HG02642 (cell line): ENCODE measurements at regions not wholly inside any gene's neighbourhood (a gene's known extent, or its start where the extent isn't known, plus 50 kb on each side); places are given as distances from the start of the nearest gene placed in this dataset.

ENCODE experiments used
- ATAC-seq: cut with Tn5 transposase; IDR thresholded peaks from one replicate; pipeline ENCODE4 v1.9.1; 2021; ENCODE audit warnings: mild to moderate bottlenecking; ENCODE audit not compliant: unreplicated experiment, poor library complexity

DNA sequence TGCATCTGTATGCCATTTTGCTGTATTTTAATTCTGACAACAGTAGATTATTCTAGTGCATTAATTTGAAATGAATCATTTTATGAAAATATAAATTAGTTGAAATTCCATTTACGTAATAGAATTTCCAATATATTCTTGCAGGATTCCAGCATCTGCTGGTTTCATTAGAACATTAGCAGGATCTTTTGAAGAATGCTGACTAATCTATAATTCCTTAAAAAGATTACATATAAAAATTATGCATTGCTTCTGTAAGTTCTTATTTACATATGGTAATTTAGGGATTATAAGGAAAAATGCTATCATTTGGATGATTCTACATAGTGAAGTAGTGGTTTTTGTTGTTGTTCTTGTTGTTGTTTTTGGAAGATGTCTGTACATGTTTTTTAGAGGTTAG is 182.2 kb upstream of the GNPDA2 start:
- ATAC-seq, result no peak

DNA sequence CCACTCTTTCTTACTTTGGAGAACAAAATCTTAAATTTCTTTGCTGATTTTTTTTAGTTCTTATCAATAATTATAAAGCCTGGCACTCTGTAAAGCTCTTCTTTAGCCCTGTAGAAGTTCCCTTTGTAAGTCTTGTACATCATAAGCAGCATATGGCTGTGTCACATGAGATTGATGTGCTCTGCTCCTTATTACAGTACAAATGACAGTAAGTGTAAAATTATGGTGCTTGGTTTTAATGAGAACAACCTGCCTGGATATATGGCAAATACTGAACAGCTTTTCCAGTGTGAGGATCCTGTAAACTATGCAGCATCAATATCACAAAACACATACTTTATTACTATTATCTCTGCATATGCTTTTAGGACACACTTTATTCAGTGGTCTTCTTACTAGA is 145.9 kb upstream of the GNPDA2 start:
- ATAC-seq, result no peak

DNA sequence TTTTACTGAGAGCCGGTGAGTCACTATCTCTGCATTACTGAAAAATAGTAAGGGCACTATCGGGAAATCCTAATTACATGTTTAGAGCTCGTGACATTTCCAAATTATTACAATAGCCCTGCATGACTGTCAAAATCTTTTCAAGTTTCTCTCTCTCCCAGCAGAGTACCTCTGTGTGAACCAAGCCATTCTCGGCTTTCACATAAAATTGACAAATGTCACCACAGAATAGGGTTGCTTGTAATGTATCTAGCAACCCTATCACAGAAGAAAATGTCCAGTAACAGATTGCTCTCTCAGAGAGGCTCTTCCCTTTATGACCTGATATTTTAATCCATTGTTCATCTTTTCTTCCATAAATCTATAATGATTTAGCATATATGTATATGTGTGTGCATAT is 144.8 kb upstream of the GNPDA2 start:
- no peak for ATAC-seq

DNA sequence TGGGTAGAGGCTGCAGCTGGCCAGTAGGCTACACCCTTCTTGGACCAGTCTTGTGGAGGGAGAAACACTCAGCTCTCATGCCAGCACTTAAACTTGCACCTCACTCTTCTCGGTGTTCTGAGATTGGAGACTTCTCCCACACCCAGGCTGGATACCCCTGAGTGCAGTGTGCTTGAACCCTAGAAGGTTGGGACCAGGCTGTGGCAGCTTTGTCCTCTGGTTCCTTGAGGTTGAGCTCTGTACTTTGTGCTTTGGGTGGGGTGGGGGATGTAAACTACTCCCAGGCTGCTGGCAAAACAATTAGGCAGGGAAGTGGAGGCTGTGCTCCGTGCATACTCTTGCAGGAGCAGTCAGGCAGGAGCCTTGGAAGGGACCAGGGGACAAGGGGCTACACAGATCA is 143.6 kb upstream of the GNPDA2 start:
- no peak for ATAC-seq

DNA sequence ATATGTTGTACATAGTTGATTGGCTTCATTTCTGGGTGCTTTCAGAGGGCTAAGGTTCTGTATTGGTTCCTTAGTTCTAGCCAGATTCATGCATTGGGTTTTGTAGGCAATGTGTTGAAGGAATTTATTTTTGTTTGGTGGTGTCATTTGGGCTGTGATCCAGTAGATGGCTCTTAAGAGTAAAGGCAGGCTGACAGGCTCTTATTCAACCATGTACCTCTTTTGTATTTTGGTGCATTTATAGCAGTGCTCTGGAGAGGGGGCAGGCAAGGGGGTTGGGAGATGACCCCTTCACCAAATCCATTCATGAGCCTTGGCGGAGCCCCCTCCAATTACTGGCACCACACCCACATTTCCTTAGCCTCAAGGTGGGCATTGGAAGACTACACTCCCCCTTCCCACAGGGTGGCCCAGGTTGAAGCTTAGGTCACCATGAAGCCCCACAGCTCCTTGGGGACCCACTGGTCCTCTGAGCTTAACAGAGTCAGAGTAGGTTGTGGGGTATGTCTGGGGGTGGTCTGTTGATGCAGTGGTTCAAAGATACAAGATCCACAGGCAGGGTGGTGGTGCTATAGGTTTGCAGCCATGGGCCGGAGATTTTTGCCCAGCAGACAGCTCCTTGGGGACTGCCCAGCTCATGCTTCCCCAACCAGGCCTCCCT is 143.0 kb upstream of the GNPDA2 start:
- ATAC-seq, result no peak

DNA sequence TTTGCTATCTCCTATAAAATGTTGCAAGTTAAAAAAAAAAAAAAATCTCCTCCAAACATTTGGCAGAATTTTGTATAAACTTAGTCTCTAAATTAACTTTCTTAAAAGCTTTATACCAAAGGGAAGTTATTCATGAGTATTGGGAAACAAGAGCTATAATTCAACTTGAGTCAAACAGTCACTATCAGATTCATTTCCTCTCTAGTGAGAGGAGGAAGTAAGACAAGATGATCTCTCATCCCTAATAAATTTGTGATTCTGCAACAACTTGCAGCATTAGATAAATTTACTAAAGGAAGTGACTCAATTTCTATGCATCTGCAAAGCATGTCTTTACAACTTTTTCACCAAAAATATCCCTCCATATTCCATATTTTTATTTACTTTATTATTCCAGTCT is 135.4 kb upstream of the GNPDA2 start:
- no peak for ATAC-seq

DNA sequence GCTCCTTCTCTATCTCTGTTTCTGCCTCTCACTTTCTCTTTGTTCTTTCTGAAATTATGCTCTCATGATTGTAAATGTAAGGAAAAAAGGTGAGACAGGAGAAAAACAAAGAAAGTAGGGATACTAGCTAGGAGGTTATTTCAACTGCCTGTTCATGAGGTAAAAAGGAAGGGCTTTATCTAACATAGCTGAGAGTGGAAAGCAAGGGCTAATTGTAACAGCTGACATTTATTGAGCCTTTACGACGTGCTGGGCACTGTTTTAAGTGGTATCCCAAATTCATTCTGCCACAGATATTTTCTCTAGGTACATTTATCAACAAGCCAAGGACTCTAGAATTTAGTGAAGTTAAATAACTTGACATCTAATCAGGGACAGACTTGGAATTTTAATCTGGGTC is 133.1 kb upstream of the GNPDA2 start:
- ATAC-seq, result no peak

DNA sequence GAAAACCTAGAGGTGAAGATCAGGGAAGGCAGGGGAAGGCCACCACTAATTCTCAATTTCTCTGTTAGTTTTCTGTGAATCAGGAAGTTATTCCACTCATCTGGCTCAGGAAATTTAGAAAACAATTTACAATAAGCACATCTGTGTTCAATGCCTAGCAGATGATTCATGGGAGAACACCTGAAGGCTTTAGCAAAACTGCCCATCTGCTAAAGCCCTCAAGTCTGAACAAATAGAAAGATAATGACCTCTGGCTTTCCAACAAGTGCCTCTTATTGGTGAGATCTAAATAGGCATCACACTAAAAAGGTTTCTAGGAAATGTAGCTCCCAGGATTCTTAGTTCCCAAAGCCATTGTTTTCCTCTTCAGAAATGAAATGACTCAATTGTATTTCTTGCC is 122.1 kb upstream of the GNPDA2 start:
- no peak for ATAC-seq

DNA sequence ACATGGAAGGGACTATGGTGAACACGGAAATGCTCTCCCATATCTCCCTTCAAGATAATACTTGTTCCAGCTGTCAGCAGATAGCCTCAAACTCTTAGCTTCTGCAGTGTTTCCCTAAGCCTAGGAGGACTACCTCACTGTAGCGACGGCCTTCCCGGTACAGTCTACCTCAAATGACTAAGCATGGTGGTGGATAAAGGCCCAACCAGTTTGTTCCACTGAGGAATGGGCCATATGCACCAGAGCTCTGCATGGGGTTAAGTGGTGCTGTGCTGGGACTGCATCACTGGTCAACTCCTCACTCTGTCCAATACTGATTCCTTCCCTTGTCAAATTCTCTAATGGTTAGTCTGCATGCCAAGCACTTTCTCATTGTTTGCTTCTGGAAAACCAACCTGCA is 119.6 kb upstream of the GNPDA2 start:
- ATAC-seq, result no peak

DNA sequence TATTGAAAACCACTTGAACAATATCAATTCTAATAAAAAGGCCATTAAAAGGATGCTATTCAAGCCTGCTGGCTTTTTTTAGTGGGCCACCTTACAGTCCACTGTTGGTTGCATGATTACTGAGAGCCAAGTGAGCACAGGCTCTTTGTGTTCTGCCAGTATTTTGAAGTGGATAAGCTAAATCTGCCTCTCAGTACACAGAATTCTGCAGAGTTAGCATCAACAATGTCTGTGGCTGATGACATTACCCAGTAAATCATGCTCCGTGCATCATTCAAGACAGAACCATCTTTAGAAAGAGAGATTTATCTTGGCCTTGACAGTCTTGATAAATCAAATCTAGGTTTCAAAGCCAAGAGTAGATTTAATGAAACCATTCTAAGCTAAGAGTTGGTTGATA is 119.0 kb upstream of the GNPDA2 start:
- no peak for ATAC-seq

DNA sequence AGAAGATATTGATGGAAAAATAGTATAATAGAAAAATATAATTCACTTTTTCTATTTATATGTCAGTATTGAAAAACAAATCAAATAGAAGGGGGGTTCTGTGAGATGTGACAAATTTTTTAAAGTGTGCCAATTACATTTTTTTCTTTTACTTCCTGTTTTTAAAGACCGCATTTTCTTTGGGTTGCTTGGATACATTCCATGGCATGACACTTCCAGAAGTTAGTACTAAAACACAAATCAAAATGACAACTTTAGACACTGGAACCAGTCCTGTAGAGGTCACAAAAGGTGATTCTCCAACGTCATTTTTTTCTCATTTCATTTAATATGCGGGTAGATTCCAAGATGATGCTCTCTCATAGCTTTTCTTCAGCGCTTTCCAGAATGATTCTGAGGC is 116.2 kb upstream of the GNPDA2 start:
- ATAC-seq, result no peak

DNA sequence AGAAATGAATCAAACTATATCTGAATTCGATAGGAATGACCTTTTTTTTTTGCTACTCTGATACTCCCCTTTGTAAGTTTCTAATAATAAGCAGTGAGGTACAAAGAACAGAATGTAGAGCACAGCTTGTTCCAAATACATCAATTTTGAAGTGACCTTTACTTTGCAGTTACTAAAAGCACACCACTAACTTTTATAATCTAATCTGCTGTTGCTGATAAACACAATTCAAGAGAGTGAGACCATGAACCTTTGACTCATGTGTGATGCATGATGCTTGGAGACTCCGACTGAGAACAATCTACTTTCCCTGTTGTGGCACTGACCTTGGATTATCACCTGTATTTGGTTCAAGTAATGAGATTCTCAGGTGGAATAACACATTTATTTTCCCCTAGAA is 91.6 kb upstream of the GNPDA2 start:
- no peak for ATAC-seq

DNA sequence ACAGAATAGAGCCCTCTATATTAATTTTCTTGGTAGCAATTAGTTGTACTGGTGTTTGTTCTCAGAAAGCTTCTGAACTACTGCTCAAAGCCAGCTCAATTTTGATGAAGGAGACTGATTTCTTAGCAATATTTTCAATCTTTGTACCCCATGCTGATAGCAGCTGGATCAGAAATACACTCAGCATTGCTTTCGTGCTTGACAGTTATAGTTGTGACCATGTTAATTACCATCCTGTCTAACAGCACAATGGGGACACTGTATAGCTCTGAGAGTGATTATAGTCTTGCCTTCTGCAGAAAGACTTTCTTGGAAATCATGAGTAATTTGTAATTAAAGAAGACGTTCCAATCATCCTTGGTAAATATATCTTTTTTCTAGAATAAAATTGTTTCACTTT is 79.7 kb upstream of the GNPDA2 start:
- no peak for ATAC-seq

DNA sequence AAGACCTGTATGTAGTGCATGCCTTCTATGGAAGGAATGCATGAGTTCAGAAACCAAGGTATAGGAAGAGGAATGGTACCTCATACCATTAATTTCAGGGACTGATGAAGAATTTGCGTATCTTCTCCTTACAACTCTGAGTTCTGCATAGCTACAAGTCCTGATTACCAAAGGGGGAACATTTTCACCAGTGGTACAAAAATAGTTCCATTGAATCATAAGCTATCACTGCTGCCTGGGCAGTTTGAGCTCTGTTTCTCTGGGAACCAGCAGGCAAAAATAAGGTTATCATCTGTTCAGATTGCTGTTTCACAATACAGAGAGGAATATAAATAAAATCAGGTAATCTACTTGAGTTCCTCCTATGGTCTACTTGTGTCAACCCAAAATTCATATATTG is 77.9 kb upstream of the GNPDA2 start:
- no peak for ATAC-seq

DNA sequence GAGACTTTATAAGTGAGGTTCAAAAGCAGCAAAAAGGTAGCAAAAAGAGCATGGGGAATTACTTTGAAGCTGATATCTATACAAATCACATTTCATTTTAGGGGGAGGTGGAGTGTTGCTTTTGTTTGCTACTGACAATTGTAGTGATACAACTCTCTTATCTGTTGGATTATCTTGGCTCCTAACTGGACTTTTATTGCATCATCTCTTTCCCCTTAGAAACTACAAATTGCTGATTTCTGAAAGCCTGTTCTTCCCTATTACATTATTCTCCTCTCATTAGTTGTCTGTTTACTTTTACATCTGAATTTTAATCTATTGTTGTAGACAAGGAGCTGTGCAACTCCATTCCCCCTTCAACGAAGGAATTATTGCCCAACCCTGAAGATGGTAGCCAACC is 75.0 kb upstream of the GNPDA2 start:
- ATAC-seq, result no peak

DNA sequence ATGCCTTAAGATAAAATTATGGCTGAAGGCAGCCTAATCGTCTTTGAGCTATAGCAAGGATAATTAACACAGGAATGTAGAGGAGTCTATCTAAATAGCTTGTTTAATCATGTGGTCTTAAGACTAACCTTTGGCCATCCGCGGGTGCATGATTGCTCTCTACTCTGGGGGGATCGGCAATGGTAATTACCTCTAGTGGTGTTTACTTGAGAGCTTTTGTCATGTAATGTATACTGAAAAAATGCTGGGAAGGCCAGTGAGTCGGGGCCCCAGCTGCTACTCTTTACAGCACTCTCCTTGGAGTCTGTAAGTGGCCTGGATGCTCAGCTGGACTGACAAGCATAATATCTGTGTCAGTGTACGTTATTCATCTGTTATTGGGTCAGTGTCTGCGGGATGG is 65.5 kb upstream of the GNPDA2 start:
- ATAC-seq, result no peak

DNA sequence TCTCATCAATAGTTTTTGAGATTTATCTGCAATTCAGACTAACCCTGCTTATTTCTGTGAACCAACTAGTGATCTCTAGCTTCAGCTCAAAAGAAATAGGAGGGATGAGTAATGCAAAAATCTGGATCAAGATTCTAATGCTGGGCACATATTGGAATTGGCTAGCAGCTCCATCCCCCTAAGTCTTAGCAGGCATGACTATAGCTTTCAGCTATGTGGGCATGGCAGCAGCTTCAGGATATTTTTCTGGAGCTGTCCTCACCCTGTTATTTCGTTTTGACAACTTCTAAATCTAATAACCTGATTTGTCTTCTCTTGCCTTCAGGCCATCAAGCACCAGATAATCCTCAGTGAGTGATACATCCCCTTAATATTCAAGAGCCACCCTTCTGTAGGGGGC is 50.8 kb upstream of the GNPDA2 start:
- no peak for ATAC-seq
